Lung (tissue), 11 donors: ENCODE measurements at regions not wholly inside any gene's neighbourhood (a gene's known extent, or its start where the extent isn't known, plus 50 kb on each side); places are given as distances from the start of the nearest gene placed in this dataset.

ENCODE experiments used
- ATAC-seq: fragments of 200-7000 bp; cut with Tn5 transposase; one replicate; pipeline ENCODE4 v1.9.1; 2020; ENCODE audit warnings: moderate number of reproducible peaks; ENCODE audit not compliant: insufficient read depth, low FRiP score
- DNase-seq, 3 donors: peaks; one replicate each; pipeline ENCODE4 v3.0.0-alpha.2; 2013 to 2017
- H3K27ac ChIP-seq, 2 donors: one replicate each; pipeline ENCODE4 v1.5.1; 2013; ENCODE audit warnings: mild to moderate bottlenecking in 2 of 2, moderate library complexity in 2 of 2, control low read depth in 1 of 2, inconsistent platforms in 1 of 2, low read depth in 1 of 2, low read length in 1 of 2
- H3K27me3 ChIP-seq, 3 donors: one replicate each; pipeline ENCODE4 v1.5.1; 2013; ENCODE audit warnings: low read length in 2 of 3; ENCODE audit not compliant: control insufficient read depth in 3 of 3, insufficient read depth in 3 of 3
- H3K36me3 ChIP-seq, 4 donors: one replicate each; pipeline ENCODE4 v1.5.1; 2013; ENCODE audit warnings: low read length in 4 of 4, mild to moderate bottlenecking in 1 of 4, moderate library complexity in 1 of 4; ENCODE audit not compliant: control insufficient read depth in 4 of 4, insufficient read depth in 4 of 4
- H3K4me1 ChIP-seq, 5 donors: one replicate each; pipeline ENCODE4 v1.5.1; 2013; ENCODE audit warnings: low read length in 5 of 5, mild to moderate bottlenecking in 2 of 5, moderate library complexity in 1 of 5; ENCODE audit not compliant: control insufficient read depth in 5 of 5, insufficient read depth in 5 of 5
- H3K4me3 ChIP-seq: one replicate; pipeline ENCODE4 v1.5.1; 2013; ENCODE audit warnings: mild to moderate bottlenecking, control low read depth, moderate library complexity
- H3K9ac ChIP-seq, 2 donors: one replicate each; pipeline ENCODE4 v1.5.1; 2013; ENCODE audit warnings: low read length in 2 of 2, control low read depth in 1 of 2; ENCODE audit not compliant: insufficient read depth in 1 of 2
- H3K9me3 ChIP-seq, 4 donors: one replicate each; pipeline ENCODE4 v1.5.1; 2013; ENCODE audit warnings: low read length in 3 of 4, mild to moderate bottlenecking in 1 of 4, moderate library complexity in 1 of 4; ENCODE audit not compliant: control insufficient read depth in 4 of 4, insufficient read depth in 3 of 4
- WGBS, 2 donors: extraction: QIAGEN DNeasy Blood & Tissue Kit; methylation state at CpG; one replicate each; pipeline ENCODE4 v1.1.7; 2013; 5-methylcytosine and 5-hydroxymethylcytosine counted together
- TF ChIP-seq, protein P1 (sequence below): IDR thresholded peaks from 2 replicates; pipeline ENCODE4 v1.5.1; 2012; ENCODE audit warnings: mild to moderate bottlenecking; ENCODE audit errors: control extremely low read depth, extremely low read depth
- donor health status: control.
- donor health status: control.
- donor health status: Bipolar disorder and iron deficiency.
- donor health status: healthy.
- donor health status: DM: yes; HTN: yes; CAD: no.

DNA sequence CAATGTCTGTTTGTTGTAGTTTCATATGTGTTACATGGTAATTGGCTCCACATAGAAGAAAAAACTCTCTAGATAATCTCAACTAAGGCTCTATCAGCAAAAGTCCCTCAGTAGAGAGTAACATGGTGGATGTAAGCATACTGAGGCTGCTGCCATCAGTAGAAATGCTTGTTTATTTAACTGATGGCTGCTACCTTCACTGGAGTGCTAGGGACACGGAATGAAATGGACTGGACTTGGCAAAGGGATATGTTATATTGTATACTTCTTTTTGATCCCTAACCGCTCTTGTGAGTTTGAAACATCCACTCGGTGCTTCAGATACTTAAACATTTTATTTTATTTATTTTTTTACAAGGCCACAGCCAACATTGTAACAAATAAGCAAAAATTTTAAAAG lies 143.0 kb downstream of the ZNF281 start:
- no peaks in the 10 kb centered on the region for H3K36me3 ChIP-seq
- no peak overlapping the region for H3K9ac ChIP-seq
- 88 to 94% methylated on average over 3 of the region's 3 CpGs for WGBS, 2 donors

DNA sequence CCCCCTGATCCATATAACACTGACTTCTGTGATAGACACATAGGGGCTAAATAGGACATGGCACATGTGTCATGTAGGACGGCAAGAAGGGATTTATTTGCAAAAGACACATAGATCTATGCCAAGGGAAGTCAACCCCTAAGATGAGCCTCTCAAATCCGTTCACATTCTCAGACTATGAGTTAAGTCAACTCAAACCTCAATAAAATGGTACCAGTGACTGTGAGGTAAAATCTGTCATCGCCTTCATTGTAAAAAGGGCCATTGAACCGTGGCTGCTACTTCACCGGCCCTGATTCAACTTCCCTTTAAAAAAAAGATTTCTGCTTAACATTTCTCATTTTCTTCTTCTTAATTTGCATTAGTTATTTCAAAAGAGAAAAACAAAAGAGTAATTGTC lies 144.0 kb downstream of the ZNF281 start:
- no peaks in the 10 kb centered on the region for H3K27me3 ChIP-seq
- H3K4me1 ChIP-seq, result no peaks in the 10 kb centered on the region
- H3K9me3 ChIP-seq, result no peaks in the 10 kb centered on the region
- H3K4me3 ChIP-seq, result no peak overlapping the region
- TF ChIP-seq, protein P1, sequence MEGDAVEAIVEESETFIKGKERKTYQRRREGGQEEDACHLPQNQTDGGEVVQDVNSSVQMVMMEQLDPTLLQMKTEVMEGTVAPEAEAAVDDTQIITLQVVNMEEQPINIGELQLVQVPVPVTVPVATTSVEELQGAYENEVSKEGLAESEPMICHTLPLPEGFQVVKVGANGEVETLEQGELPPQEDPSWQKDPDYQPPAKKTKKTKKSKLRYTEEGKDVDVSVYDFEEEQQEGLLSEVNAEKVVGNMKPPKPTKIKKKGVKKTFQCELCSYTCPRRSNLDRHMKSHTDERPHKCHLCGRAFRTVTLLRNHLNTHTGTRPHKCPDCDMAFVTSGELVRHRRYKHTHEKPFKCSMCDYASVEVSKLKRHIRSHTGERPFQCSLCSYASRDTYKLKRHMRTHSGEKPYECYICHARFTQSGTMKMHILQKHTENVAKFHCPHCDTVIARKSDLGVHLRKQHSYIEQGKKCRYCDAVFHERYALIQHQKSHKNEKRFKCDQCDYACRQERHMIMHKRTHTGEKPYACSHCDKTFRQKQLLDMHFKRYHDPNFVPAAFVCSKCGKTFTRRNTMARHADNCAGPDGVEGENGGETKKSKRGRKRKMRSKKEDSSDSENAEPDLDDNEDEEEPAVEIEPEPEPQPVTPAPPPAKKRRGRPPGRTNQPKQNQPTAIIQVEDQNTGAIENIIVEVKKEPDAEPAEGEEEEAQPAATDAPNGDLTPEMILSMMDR, result no peak
- no peak overlapping the region for H3K27ac ChIP-seq
- H3K9ac ChIP-seq, result no peak overlapping the region
- no peaks in the 10 kb centered on the region for H3K36me3 ChIP-seq
- no peak for ATAC-seq
- 87 to 92% methylated on average over 5 of the region's 5 CpGs for WGBS, 2 donors
- no peak for DNase-seq

More for the DNA sequence above, 143.0 kb downstream of the ZNF281 start:
- no peaks in the 10 kb centered on the region for H3K27me3 ChIP-seq
- H3K9me3 ChIP-seq, result no peaks in the 10 kb centered on the region
- no peak overlapping the region for H3K4me3 ChIP-seq
- H3K4me1 ChIP-seq, result no peaks in the 10 kb centered on the region
- DNase-seq, result no peak
- no peak overlapping the region for H3K27ac ChIP-seq
- no peak for ATAC-seq
- TF ChIP-seq, protein P1, result no peak

DNA sequence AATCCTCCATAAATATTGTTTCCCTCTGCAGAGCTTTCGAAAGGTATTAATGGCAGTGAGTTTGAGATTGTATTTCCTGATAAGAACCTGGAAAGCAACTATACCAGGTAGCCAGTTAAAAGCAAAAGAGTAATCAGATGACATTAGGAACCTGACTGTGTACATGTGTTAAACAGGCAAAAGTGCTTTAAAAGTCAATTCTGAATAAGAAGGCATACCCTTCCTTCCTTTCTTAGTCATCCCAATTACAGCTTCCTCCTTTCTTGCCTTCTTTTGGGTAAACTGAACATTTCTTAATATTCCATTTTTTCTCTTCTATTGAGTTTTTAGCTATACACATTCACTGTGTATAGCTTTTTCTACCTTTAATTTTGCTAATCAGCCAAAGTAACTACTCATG lies 144.7 kb downstream of the ZNF281 start:
- TF ChIP-seq, protein P1, result no peak
- Histone ChIP-seq H3K27ac (no peak overlapping the region), H3K36me3 (no peaks in the 10 kb centered on the region), H3K4me1 (no peaks in the 10 kb centered on the region), H3K9ac (no peak overlapping the region), H3K4me3 (no peak overlapping the region), H3K27me3 (no peaks in the 10 kb centered on the region), H3K9me3 (no peaks in the 10 kb centered on the region)
- ATAC-seq (no peak), DNase-seq (no peak)
- 88 to 94% methylated on average over 1 of the region's 1 CpG for WGBS, 2 donors

DNA sequence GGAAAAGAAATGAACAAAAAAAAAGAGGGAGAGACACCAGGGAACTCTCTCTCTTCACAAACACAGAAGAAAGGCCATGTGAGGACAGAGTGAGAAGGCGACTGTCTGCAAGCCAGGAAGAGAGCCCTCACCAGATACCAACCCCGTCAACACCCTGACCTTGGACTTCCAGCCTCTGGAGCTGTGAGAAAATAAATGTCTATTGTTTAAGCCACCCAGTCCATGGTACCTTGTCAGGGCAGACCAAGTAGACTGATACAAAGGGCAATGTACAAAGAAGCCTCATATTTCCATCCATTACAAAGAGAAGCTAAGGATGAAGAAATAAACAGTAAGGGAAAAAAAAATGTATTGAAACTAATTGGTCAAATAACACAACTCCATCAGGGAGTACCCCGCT lies 146.6 kb downstream of the ZNF281 start:
- Histone ChIP-seq H3K4me1 (no peaks in the 10 kb centered on the region), H3K4me3 (no peak overlapping the region), H3K27ac (no peak overlapping the region), H3K9ac (no peak overlapping the region), H3K27me3 (no peaks in the 10 kb centered on the region), H3K9me3 (no peaks in the 10 kb centered on the region), H3K36me3 (no peaks in the 10 kb centered on the region)
- WGBS, 2 donors, result 85 to 97% methylated on average over 3 of the region's 3 CpGs
- ATAC-seq (no peak), DNase-seq (no peak)
- TF ChIP-seq, protein P1, result no peak
